Retinal pigment epithelial cell (primary cell): ENCODE measurements at regions not wholly inside any gene's neighbourhood (a gene's known extent, or its start where the extent isn't known, plus 50 kb on each side); places are given as distances from the start of the nearest gene placed in this dataset.
"Not testable (repeated sequence)": the region's sequence is repeated elsewhere in the genome, so short reads cannot be mapped to it uniquely, and the experiment has no call there.

Experiments used
- DNase-seq: peaks from one replicate; pipeline ENCODE4 v3.0.0-alpha.2; 2010; ENCODE audit warnings: low read depth
- H3K4me3 ChIP-seq: 2 replicates; pipeline ENCODE4 v1.5.1; 2011; ENCODE audit warnings: mild to moderate bottlenecking, low read length, control low read depth, moderate library complexity
- TF ChIP-seq, protein P1 (sequence below): conservative IDR thresholded peaks from 2 replicates; pipeline ENCODE4 v1.5.1; 2011; ENCODE audit warnings: low read depth, low read length, control low read depth, inconsistent platforms

DNA sequence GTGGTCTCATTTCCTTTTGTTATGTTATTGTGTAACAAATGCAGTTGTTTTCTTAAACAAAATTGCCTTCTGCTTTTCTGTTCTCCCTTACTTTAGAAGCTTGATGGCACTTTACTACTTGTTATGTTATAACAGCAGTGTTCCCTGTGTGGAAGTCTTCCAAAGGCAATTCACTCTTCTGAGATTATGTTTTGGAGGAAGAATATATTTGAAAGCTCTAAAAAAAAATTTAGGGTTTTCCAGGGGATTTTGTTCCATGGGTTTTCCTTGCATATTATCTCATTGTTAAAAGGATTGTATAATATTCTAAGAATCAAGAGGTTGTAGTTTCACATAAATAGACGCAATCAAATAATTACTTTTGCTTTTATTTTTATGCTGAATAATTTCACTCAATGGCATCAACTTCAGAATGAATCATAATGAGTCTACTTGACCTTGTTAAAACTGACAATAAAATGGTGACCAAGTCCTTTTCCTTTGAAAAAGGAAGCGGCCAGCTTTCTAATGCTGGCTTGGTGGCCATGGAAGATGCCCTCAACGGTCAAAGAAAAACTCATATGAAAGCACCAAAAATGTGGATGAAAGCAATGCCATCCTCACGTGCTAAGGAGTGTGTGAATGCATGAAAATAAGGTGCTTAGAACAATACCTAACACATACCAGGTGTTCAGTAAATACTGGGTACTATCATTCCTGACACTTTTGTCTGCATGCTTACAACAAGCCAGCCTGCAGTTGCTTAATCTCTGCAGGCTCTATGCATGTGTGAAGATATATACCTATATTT lies 92.4 kb upstream of the KLF6 start:
- no peak for DNase-seq
- TF ChIP-seq, protein P1, sequence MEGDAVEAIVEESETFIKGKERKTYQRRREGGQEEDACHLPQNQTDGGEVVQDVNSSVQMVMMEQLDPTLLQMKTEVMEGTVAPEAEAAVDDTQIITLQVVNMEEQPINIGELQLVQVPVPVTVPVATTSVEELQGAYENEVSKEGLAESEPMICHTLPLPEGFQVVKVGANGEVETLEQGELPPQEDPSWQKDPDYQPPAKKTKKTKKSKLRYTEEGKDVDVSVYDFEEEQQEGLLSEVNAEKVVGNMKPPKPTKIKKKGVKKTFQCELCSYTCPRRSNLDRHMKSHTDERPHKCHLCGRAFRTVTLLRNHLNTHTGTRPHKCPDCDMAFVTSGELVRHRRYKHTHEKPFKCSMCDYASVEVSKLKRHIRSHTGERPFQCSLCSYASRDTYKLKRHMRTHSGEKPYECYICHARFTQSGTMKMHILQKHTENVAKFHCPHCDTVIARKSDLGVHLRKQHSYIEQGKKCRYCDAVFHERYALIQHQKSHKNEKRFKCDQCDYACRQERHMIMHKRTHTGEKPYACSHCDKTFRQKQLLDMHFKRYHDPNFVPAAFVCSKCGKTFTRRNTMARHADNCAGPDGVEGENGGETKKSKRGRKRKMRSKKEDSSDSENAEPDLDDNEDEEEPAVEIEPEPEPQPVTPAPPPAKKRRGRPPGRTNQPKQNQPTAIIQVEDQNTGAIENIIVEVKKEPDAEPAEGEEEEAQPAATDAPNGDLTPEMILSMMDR, result no peak
- no peak overlapping the region for H3K4me3 ChIP-seq

- TF ChIP-seq, protein P1, result no peak
- no peak for DNase-seq
- H3K4me3 ChIP-seq, result no peak overlapping the region
Observed at GRCh38 chr10:3876350-3876962, 91.4 kb upstream of the KLF6 start.

DNA sequence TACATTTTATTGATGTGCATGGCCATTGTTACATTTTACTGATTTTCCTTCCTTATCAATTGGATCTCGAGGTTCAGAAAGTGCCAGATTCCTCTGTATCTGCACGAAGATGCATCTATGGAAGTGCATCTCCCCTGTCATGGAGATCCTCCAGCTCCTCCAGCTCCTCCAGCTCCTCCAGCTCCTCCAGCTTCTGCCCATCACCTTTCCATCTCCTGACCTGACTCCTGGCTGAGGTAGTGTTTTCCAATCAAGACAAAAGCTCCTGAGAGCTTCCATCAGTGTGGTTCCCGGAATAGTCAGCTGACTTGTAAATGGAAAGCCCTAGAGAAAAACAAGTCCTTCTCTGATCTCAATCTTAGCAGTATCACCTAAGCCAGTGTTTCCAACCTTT lies 90.8 kb upstream of the KLF6 start:
- DNase-seq, result no peak
- H3K4me3 ChIP-seq, result no peak overlapping the region
- TF ChIP-seq, protein P1, result no peak

DNA sequence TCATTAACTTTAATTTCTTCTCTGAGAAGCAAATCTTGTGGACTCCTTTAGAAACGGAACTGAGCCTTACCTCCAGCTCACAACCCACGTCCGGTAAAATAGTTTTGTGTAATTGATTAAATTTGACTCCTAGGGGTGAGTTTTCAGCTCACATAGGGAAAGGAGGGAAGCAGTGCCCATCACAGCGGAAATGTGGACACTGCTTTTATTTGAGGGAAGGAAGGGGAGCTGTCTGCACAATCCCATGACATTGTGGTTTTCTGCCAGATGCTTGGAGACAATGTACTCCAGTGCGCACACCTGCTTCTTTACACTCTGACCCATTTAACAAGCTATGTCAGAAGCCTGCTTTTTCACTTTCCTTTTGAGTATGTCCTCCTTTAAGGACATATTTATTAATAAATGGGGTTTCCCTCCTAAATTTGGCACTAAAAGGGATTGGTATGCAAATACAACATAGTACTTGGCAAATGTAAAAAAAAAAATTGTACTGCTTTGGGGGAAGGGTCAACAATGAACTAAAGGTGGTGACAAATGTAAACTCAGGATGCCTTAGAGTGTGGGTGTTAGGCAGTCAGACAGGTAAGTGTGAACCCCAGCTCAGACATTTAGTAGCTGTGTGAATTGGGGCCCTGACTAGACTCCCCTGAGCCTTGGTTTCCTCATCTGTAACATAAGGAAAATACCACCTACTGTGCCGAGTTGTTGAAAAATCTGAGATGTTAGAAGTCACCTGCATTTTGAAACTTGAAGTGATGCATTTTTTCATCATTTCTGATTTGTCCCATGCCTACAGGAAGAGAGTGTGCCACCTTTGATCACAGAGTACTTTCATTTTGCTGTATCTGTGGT lies 90.2 kb upstream of the KLF6 start:
- DNase-seq, result no peak
- TF ChIP-seq, protein P1, result no peak
- no peak overlapping the region for H3K4me3 ChIP-seq

GRCh38 chr10:3874610-3874989 lies 89.6 kb upstream of the KLF6 start:
- not testable (repeated sequence) for DNase-seq, H3K4me3 ChIP-seq

DNA sequence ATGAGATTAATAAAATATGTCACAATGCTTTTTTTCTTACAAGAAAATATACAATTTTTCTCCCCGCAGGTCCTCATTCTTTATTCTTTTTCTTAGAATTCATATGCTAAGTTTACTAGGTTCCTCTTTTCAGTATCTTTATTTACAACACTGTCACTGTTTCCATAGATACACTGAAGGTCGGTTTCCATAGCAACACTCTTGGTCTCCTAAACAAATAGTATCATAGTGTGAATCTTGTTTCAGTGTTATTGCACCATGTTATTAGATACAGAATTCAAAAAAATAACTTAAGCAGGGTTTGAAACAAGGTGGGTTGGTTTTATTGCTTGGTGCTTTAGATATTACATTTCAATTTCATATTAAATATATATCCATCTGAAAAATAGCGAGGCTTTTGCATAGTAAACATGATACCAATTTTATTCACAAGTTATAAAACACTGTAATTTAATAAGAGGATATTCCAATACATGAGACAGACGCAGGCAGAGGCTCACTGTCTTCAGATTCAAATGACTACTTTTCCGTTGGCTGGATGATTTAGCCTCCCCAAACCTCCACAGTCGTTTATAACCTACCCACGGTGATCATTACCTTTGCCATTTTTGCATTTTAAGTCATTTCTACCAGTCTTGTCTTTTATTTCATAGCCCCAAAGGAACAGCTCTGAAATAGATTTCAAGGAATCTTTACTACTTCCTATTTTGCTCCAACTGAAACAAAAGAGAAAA lies 88.9 kb upstream of the KLF6 start:
- no peak overlapping the region for H3K4me3 ChIP-seq
- no peak for DNase-seq
- TF ChIP-seq, protein P1, result no peak
